H1 (cell line): ENCODE measurements at regions not wholly inside any gene's neighbourhood (a gene's known extent, or its start where the extent isn't known, plus 50 kb on each side); places are given as distances from the start of the nearest gene placed in this dataset.

Source experiments
- CTCF ChIA-PET: fragments of 300-600 bp; sonication (Branson Sonifier 250); formaldehyde crosslinking; loops from one replicate; lab custom pipeline; 2021; ENCODE audit not compliant: partially characterized antibody; lab: Charles Lee
- POLR2A ChIA-PET: fragments of 300-600 bp; sonication (Branson Sonifier 250); formaldehyde crosslinking; loops from one replicate; lab custom pipeline; 2021; ENCODE audit warnings: inconsistent platforms; ENCODE audit not compliant: partially characterized antibody; lab: Charles Lee
- DNase-seq, 2 experiments: peaks; one replicate each; pipeline versions ENCODE4 v3.0.0 to v3.0.0-alpha.2; 2010 to 2022; ENCODE audit warnings: low spot score in 2 of 2, low read depth in 1 of 2, mixed read lengths in 1 of 2
- FAIRE-seq: peaks from 2 replicates; lab custom pipeline; 2011; peaks lifted over from hg19 to GRCh38; lab: Jason Lieb, UNC
- H2AFZ ChIP-seq: 2 replicates; pipeline ENCODE4 v1.8.1; 2012; ENCODE audit warnings: low read length, inconsistent platforms
- H2AK5ac ChIP-seq: 2 replicates; pipeline ENCODE4 v1.6.1; 2013; ENCODE audit warnings: low read depth, low read length
- H2BK120ac ChIP-seq: replicated peaks from 2 replicates; pipeline ENCODE3; 2013; ENCODE audit warnings: low read depth, low read length, inconsistent platforms
- H2BK12ac ChIP-seq: 2 replicates; pipeline ENCODE4 v1.6.1; 2013; ENCODE audit warnings: low read depth, low read length
- H2BK15ac ChIP-seq: 2 replicates; pipeline ENCODE4 v1.6.1; 2013; ENCODE audit warnings: low read length
- H2BK20ac ChIP-seq: 2 replicates; pipeline ENCODE4 v1.6.1; 2013; ENCODE audit warnings: low read length
- H2BK5ac ChIP-seq: 2 replicates; pipeline ENCODE4 v1.6.1; 2013; ENCODE audit warnings: low read depth, low read length
- H3K14ac ChIP-seq: 2 replicates; pipeline ENCODE4 v1.6.1; 2013; ENCODE audit warnings: inconsistent platforms; ENCODE audit not compliant: insufficient read length
- H3K18ac ChIP-seq: 2 replicates; pipeline ENCODE4 v1.6.1; 2013; ENCODE audit warnings: low read length; ENCODE audit errors: extremely low read depth
- H3K23ac ChIP-seq: 2 replicates; pipeline ENCODE4 v1.6.1; 2013; ENCODE audit warnings: inconsistent platforms; ENCODE audit not compliant: insufficient read length
- H3K23me2 ChIP-seq: 2 replicates; pipeline ENCODE4 v1.6.1; 2013; ENCODE audit warnings: low read depth, low read length
- H3K27ac ChIP-seq: 2 replicates; pipeline ENCODE4 v1.6.1; 2011; ENCODE audit warnings: low read depth, low read length, inconsistent platforms
- H3K27me3 ChIP-seq, 4 experiments: replicated peaks in 1 of 4; 1 replicate in 1 of 4; 2 replicates in 3 of 4; pipeline versions ENCODE4 v1.6.1 to v1.8.1; 2011 to 2013; ENCODE audit warnings: low read length in 3 of 4, mild to moderate bottlenecking in 3 of 4, inconsistent platforms in 2 of 4, mixed read lengths in 2 of 4, moderate library complexity in 1 of 4; ENCODE audit not compliant: control insufficient read depth in 3 of 4, insufficient read depth in 3 of 4; ENCODE audit errors: extremely low read depth in 1 of 4
- H3K36me3 ChIP-seq, 4 experiments: 2 replicates each; pipeline versions ENCODE4 v1.6.1 to v1.8.1; 2011 to 2013; ENCODE audit warnings: mild to moderate bottlenecking in 4 of 4, low read length in 3 of 4, moderate library complexity in 2 of 4, control low read depth in 1 of 4, inconsistent platforms in 1 of 4; ENCODE audit not compliant: insufficient read depth in 4 of 4, control insufficient read depth in 2 of 4
- H3K4ac ChIP-seq: replicated peaks from 2 replicates; pipeline ENCODE3; 2013; ENCODE audit warnings: low read length, low read depth, mixed read lengths, inconsistent platforms; ENCODE audit not compliant: insufficient read length
- H3K4me1 ChIP-seq, 4 experiments: replicated peaks in 1 of 4; 1 replicate in 1 of 4; 2 replicates in 3 of 4; pipeline versions ENCODE4 v1.6.1 to v1.8.1; 2011 to 2013; ENCODE audit warnings: low read length in 3 of 4, inconsistent platforms in 2 of 4, mixed read lengths in 1 of 4; ENCODE audit not compliant: insufficient read depth in 4 of 4, control insufficient read depth in 3 of 4
- H3K4me2 ChIP-seq, 2 experiments: 2 replicates each; pipeline versions ENCODE4 v1.6.1 to v1.8.1; 2011 to 2013; ENCODE audit warnings: low read depth in 2 of 2, low read length in 2 of 2, control low read depth in 1 of 2, inconsistent platforms in 1 of 2, mild to moderate bottlenecking in 1 of 2; ENCODE audit not compliant: insufficient read depth in 1 of 2
- H3K4me3 ChIP-seq, 4 experiments: fragments of 200-600, 300-600 bp in 1 of 4; sonication (generic), shearing (Covaris generic), sonication (Bioruptor Twin) in 1 of 4; 2 replicates each; pipeline versions ENCODE4 v1.5.1 to v1.8.1; 2011 to 2016; ENCODE audit warnings: low read length in 4 of 4, low read depth in 3 of 4, control low read depth in 2 of 4, inconsistent platforms in 2 of 4, mild to moderate bottlenecking in 2 of 4, mixed read lengths in 1 of 4, moderate library complexity in 1 of 4; ENCODE audit not compliant: insufficient read depth in 2 of 4; ENCODE audit errors: extremely low read depth in 1 of 4
- H3K56ac ChIP-seq: replicated peaks from 2 replicates; pipeline ENCODE3; 2013; ENCODE audit warnings: low read depth, mild to moderate bottlenecking, mixed read lengths, low read length, inconsistent platforms; ENCODE audit not compliant: insufficient read length
- H3K79me1 ChIP-seq: 2 replicates; pipeline ENCODE4 v1.6.1; 2013; ENCODE audit warnings: low read depth, low read length, control low read depth
- H3K79me2 ChIP-seq, 2 experiments: 2 replicates each; pipeline versions ENCODE4 v1.6.1 to v1.8.1; 2012 to 2013; ENCODE audit warnings: low read length in 2 of 2, mild to moderate bottlenecking in 2 of 2, inconsistent platforms in 1 of 2; ENCODE audit not compliant: insufficient read depth in 2 of 2, control insufficient read depth in 1 of 2
- H3K9ac ChIP-seq, 4 experiments: replicated peaks in 1 of 4; 1 replicate in 1 of 4; 2 replicates in 3 of 4; pipeline versions ENCODE4 v1.6.1 to v1.8.1; 2011 to 2013; ENCODE audit warnings: low read depth in 3 of 4, low read length in 3 of 4, control low read depth in 2 of 4, mild to moderate bottlenecking in 2 of 4, moderate library complexity in 2 of 4, inconsistent platforms in 1 of 4; ENCODE audit errors: extremely low read depth in 1 of 4
- H3K9me3 ChIP-seq, 2 experiments: 2 replicates each; pipeline versions ENCODE4 v1.6.1 to v1.8.1; 2012 to 2013; ENCODE audit warnings: mild to moderate bottlenecking in 2 of 2, moderate library complexity in 2 of 2, control low read depth in 1 of 2, inconsistent platforms in 1 of 2, low read depth in 1 of 2, low read length in 1 of 2, mixed read lengths in 1 of 2; ENCODE audit not compliant: insufficient read depth in 2 of 2
- H4K20me1 ChIP-seq, 2 experiments: replicated peaks in 1 of 2; 2 replicates each; pipeline versions ENCODE3 to v1.8.1; 2011 to 2013; ENCODE audit warnings: inconsistent platforms in 2 of 2, low read length in 2 of 2, mild to moderate bottlenecking in 1 of 2; ENCODE audit not compliant: insufficient read depth in 2 of 2, control insufficient read depth in 1 of 2
- H4K5ac ChIP-seq: 2 replicates; pipeline ENCODE4 v1.6.1; 2013; ENCODE audit warnings: low read length, low read depth, mixed read lengths, inconsistent platforms; ENCODE audit not compliant: insufficient read length
- H4K8ac ChIP-seq: 2 replicates; pipeline ENCODE4 v1.8.0; 2013; ENCODE audit warnings: mild to moderate bottlenecking, moderate library complexity, low read length, inconsistent platforms; ENCODE audit not compliant: insufficient read depth; ENCODE audit errors: extremely low read depth
- H4K91ac ChIP-seq: replicated peaks from 2 replicates; pipeline ENCODE3; 2013; ENCODE audit warnings: low read length, mixed read lengths, inconsistent platforms; ENCODE audit not compliant: insufficient read length
- BCL11A ChIP-seq, 2 experiments: IDR thresholded peaks; one replicate each; pipeline ENCODE4 v1.6.1; 2011; ENCODE audit warnings: low read depth in 2 of 2, low read length in 2 of 2, mild to moderate bottlenecking in 2 of 2
- GTF2F1 ChIP-seq: IDR thresholded peaks from 2 replicates; pipeline ENCODE4 v1.6.1; 2012; ENCODE audit warnings: low read depth, low read length, improper control_type of control experiment, borderline replicate concordance
- HDAC6 ChIP-seq: IDR thresholded peaks from one replicate; pipeline ENCODE4 v1.7.1; 2012; ENCODE audit warnings: low read depth, mild to moderate bottlenecking, inconsistent platforms, low read length, moderate library complexity
- JUND ChIP-seq: IDR thresholded peaks from 2 replicates; pipeline ENCODE4 v1.6.1; 2011; ENCODE audit warnings: mild to moderate bottlenecking, improper control_type of control experiment, low read length
- MAFK ChIP-seq: IDR thresholded peaks from 2 replicates; pipeline ENCODE4 v1.6.1; 2012; ENCODE audit warnings: low read depth, mild to moderate bottlenecking, improper control_type of control experiment, low read length
- PHF8 ChIP-seq: fragments of 200-600 bp; sonication (generic); conservative IDR thresholded peaks from 2 replicates; pipeline ENCODE4 v1.7.1; 2012; ENCODE audit warnings: low read depth, mild to moderate bottlenecking, inconsistent platforms, low read length, moderate library complexity
- POLR2A ChIP-seq, 2 experiments: IDR thresholded peaks; 1 replicate in 1 of 2; 2 replicates in 1 of 2; pipeline ENCODE4 v1.6.1; 2011; ENCODE audit warnings: low read depth in 2 of 2, low read length in 2 of 2, mild to moderate bottlenecking in 2 of 2; ENCODE audit errors: control extremely low read depth in 1 of 2
- SIN3A ChIP-seq, 2 experiments: IDR thresholded peaks in 1 of 2; conservative IDR thresholded peaks in 1 of 2; 2 replicates each; pipeline ENCODE4 v1.6.1; 2011 to 2012; ENCODE audit warnings: low read length in 2 of 2, improper control_type of control experiment in 1 of 2, low read depth in 1 of 2, mild to moderate bottlenecking in 1 of 2
- WGBS, 2 experiments: shearing (Covaris generic) in 1 of 2; methylation state at CpG; one replicate each; pipeline versions ENCODE4 v1.1.6 to v1.1.7; 2013 to 2015; ENCODE audit warnings: low lambda C conversion rate in 2 of 2, mixed read lengths in 2 of 2, inconsistent platforms in 1 of 2, low coverage in 1 of 2, missing lambda C conversion rate in 1 of 2; ENCODE audit not compliant: insufficient replicate concordance in 2 of 2, insufficient coverage in 1 of 2, insufficient read length in 1 of 2; ENCODE audit errors: extremely low coverage in 1 of 2, missing lambda C conversion rate in 1 of 2; 5-methylcytosine and 5-hydroxymethylcytosine counted together

DNA sequence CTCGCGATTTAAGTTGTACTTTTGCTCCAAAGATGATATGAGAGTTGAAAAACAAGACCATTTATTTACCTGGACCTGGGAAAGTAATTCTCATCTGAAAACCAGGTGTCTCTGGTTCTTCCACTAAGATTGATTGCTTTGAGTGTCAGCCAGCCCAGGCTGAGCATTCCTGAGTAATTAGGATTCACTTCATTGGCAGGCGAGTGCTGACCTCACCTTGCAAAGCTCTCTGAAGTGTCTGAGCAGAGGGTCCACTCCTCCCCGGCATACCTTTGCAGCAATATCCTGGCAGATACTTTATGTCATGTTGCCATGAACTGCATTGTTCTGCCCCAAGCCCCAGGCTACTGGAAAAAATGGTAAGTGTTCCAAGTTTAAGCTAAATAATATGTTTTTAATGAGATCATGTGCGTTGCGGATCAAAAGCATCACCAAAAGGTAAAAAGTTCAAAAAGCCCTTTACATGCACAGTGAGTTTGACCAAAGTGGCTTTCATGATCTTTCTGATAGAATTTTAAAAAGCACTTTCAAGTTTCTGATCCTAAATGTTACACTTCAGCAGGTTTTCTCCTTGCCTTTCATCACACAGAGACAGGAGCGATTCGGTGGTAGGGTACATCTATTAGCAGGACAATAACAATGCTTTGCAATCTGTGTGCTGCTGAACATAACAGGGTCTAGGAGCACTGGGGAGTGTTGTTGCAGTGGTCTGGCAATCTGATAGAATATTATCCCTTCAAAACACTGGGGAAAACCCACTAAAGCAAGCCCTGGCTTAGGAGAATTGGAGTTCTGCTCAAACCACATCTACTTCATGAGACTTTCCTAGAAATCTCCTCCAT is 127.8 kb upstream of the EEF1E1 start:
- Histone ChIP-seq H4K5ac (no peak overlapping the region), H3K23ac (no peak overlapping the region), H3K27me3 (no peaks in the 10 kb centered on the region), H3K4me3 (no peak overlapping the region), H3K23me2 (no peaks in the 10 kb centered on the region), H2AK5ac (no peak overlapping the region), H3K9me3 (no peaks in the 10 kb centered on the region), H4K91ac (no peak overlapping the region), H2AFZ (0 out of 2 replicates have a peak overlapping the region, but pooled peaks have one; percentile 46), H4K8ac (no peak overlapping the region), H3K9ac (no peak overlapping the region), H2BK15ac (no peak overlapping the region), H4K20me1 (no peaks in the 10 kb centered on the region), H3K56ac (no peak overlapping the region), H3K79me1 (no peaks in the 10 kb centered on the region), H3K79me2 (no peaks in the 10 kb centered on the region), H2BK20ac (no peak overlapping the region), H3K4me2 (no peak overlapping the region), H3K14ac (no peak overlapping the region), H2BK120ac (no peak overlapping the region), H3K4me1 (peaks cover 0 to 4% (median 0%) of the 10 kb centered on the region in 4 experiments; a peak in 1 of 7 replicates), H3K18ac (no peak overlapping the region)
- FAIRE-seq (peak; percentile 75), DNase-seq (peak in 1 of 2 experiments; percentile 39)
- 84% methylated on average over 8 of the region's 8 CpGs; no CpG with 5 or more reads in 1 of the 2 experiments for WGBS, 2 experiments
- no peak for TF ChIP-seq PHF8
- no peak for TF ChIP-seq JUND
- TF ChIP-seq MAFK = no peak
- TF ChIP-seq BCL11A (IDR thresholded peaks at IDR 0.05; ENCODE audit: low read depth in 2 of 2, low read length in 2 of 2) = no peak
- TF ChIP-seq POLR2A (IDR thresholded peaks at IDR 0.05; ENCODE audit: control extremely low read depth in 1 of 2, low read depth in 2 of 2, low read length in 2 of 2) = no peak
- TF ChIP-seq HDAC6 = no peak
- no peak for TF ChIP-seq SIN3A (conservative IDR thresholded peaks at IDR 0.05 in 1 of 2, IDR thresholded peaks at IDR 0.05 in 1 of 2; ENCODE audit: low read depth in 1 of 2, low read length in 2 of 2)
- no peak for TF ChIP-seq GTF2F1
- TF ChIP-seq, all 59 proteins: peak for 0
- Histone ChIP-seq H3K27ac (no peak overlapping the region), H3K4ac (no peak overlapping the region), H2BK12ac (no peak overlapping the region), H3K36me3 (no peaks in the 10 kb centered on the region), H2BK5ac (no peak overlapping the region)
- CTCF ChIA-PET = interaction anchor here (0.6 to 4.9 kb wide), 2 partner anchors 10 to 79 kb away, joined by 3 to 40 read pairs; no protein-coding TSS in a partner anchor
- POLR2A ChIA-PET = no interaction called here
